Smooth muscle cell (in vitro differentiated cells): ENCODE measurements at regions not wholly inside any gene's neighbourhood (a gene's known extent, or its start where the extent isn't known, plus 50 kb on each side); places are given as distances from the start of the nearest gene placed in this dataset.

Experiments used
- DNase-seq: peaks from one replicate; lab custom pipeline; 2025; ENCODE audit not compliant: unreplicated experiment; lab: John Stamatoyannopoulos, UW
- H2AFZ ChIP-seq: fragments of 200-600 bp; sonication (generic); 2 replicates; pipeline ENCODE4 v1.6.0; 2016; ENCODE audit warnings: antibody characterized with exemption, low read depth, mild to moderate bottlenecking
- H3F3A ChIP-seq: fragments of 200-600 bp; sonication (generic); 2 replicates; pipeline ENCODE4 v1.6.0; 2017; ENCODE audit warnings: antibody characterized with exemption, low read depth
- H3K27ac ChIP-seq: fragments of 200-600 bp; sonication (generic); 2 replicates; pipeline ENCODE4 v1.5.1; 2016; ENCODE audit warnings: low read depth, mild to moderate bottlenecking
- H3K27me3 ChIP-seq: fragments of 200-600 bp; sonication (generic); 2 replicates; pipeline ENCODE4 v1.6.1; 2016; ENCODE audit warnings: low read depth, mild to moderate bottlenecking
- H3K36me3 ChIP-seq: fragments of 200-600 bp; sonication (generic); 2 replicates; pipeline ENCODE4 v1.5.1; 2016; ENCODE audit warnings: low read depth
- H3K4me1 ChIP-seq: fragments of 200-600 bp; sonication (generic); 2 replicates; pipeline ENCODE4 v1.5.1; 2016; ENCODE audit warnings: low read depth
- H3K4me2 ChIP-seq: fragments of 200-600 bp; sonication (generic); 2 replicates; pipeline ENCODE4 v1.6.0; 2016; ENCODE audit warnings: mild to moderate bottlenecking
- H3K4me3 ChIP-seq: fragments of 200-600 bp; sonication (generic); 2 replicates; pipeline ENCODE4 v1.5.1; 2016; ENCODE audit warnings: mild to moderate bottlenecking
- H3K79me2 ChIP-seq: fragments of 200-600 bp; sonication (generic); 2 replicates; pipeline ENCODE4 v1.6.0; 2016; ENCODE audit warnings: low read depth, mild to moderate bottlenecking
- H3K9ac ChIP-seq: fragments of 200-600 bp; sonication (generic); 2 replicates; pipeline ENCODE4 v1.6.0; 2016; ENCODE audit warnings: low read depth
- H3K9me3 ChIP-seq: fragments of 200-600 bp; sonication (generic); replicated peaks from 2 replicates; pipeline ENCODE4 v1.5.1; 2016; ENCODE audit warnings: low read depth
- H4K20me1 ChIP-seq: fragments of 200-600 bp; sonication (generic); 2 replicates; pipeline ENCODE4 v1.6.0; 2016; ENCODE audit warnings: low read depth
- WGBS: methylation state at CpG from one replicate; pipeline ENCODE4 v1.1.7; 2016; ENCODE audit warnings: low lambda C conversion rate; 5-methylcytosine and 5-hydroxymethylcytosine counted together
- TF ChIP-seq, protein P1 (sequence below): fragments of 200-600 bp; sonication (generic); IDR thresholded peaks from 2 replicates; pipeline ENCODE4 v1.5.1; 2017; ENCODE audit warnings: borderline replicate concordance, mild to moderate bottlenecking, antibody characterized with exemption; ENCODE audit not compliant: insufficient read depth, poor library complexity, severe bottlenecking

GRCh38 chr18:51361130-51361860 lies 163.8 kb upstream of the MEX3C start:
- Histone ChIP-seq H3K27ac (peak overlapping the region; percentile 67), H3K79me2 (no peaks in the 10 kb centered on the region), H3K36me3 (no peaks in the 10 kb centered on the region), H3K4me3 (no peak overlapping the region), H4K20me1 (no peaks in the 10 kb centered on the region), H3K4me2 (peak overlapping the region; percentile 19), H3K9me3 (no peaks in the 10 kb centered on the region), H3K27me3 (no peaks in the 10 kb centered on the region), H2AFZ (no peak overlapping the region), H3K4me1 (peaks cover 7% of the 10 kb centered on the region), H3K9ac (no peak overlapping the region), H3F3A (peaks cover 5% of the 10 kb centered on the region)
- no peak for DNase-seq
- TF ChIP-seq, protein P1, sequence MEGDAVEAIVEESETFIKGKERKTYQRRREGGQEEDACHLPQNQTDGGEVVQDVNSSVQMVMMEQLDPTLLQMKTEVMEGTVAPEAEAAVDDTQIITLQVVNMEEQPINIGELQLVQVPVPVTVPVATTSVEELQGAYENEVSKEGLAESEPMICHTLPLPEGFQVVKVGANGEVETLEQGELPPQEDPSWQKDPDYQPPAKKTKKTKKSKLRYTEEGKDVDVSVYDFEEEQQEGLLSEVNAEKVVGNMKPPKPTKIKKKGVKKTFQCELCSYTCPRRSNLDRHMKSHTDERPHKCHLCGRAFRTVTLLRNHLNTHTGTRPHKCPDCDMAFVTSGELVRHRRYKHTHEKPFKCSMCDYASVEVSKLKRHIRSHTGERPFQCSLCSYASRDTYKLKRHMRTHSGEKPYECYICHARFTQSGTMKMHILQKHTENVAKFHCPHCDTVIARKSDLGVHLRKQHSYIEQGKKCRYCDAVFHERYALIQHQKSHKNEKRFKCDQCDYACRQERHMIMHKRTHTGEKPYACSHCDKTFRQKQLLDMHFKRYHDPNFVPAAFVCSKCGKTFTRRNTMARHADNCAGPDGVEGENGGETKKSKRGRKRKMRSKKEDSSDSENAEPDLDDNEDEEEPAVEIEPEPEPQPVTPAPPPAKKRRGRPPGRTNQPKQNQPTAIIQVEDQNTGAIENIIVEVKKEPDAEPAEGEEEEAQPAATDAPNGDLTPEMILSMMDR: no peak
- WGBS: 57% methylated on average over 6 of the region's 6 CpGs

DNA sequence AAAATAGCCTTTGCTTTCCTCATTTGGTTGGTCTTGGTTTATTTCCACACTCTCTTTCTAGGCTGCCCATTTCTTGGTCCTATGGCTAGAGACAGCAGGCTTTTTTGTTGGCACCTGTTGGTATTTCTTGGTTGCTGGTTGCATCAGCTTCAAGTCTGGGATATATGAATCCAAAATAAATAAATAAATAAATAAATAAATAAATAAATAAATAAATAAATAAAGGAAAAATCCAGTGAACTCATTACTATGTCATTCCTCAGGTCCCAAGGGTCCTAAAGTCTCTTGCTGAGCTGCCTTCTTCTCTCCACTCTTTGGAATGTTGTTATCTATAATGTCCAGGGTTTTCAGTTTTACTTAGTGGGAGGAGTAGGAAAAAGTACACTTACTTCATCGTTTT lies 165.9 kb upstream of the MEX3C start:
- peaks cover 7% of the 10 kb centered on the region for H3K4me1 ChIP-seq
- H3K79me2 ChIP-seq: no peaks in the 10 kb centered on the region
- H3K4me3 ChIP-seq: no peak overlapping the region
- no peaks in the 10 kb centered on the region for H3K27me3 ChIP-seq
- H3K36me3 ChIP-seq: no peaks in the 10 kb centered on the region
- no peak overlapping the region for H3K4me2 ChIP-seq
- H3K9ac ChIP-seq: no peak overlapping the region
- no peak for DNase-seq
- H2AFZ ChIP-seq: no peak overlapping the region
- H3K27ac ChIP-seq: no peak overlapping the region
- TF ChIP-seq, protein P1: no peak
- H4K20me1 ChIP-seq: no peaks in the 10 kb centered on the region
- 45% methylated on average over 1 of the region's 1 CpG for WGBS
- peaks cover 5% of the 10 kb centered on the region for H3F3A ChIP-seq
- no peaks in the 10 kb centered on the region for H3K9me3 ChIP-seq

DNA sequence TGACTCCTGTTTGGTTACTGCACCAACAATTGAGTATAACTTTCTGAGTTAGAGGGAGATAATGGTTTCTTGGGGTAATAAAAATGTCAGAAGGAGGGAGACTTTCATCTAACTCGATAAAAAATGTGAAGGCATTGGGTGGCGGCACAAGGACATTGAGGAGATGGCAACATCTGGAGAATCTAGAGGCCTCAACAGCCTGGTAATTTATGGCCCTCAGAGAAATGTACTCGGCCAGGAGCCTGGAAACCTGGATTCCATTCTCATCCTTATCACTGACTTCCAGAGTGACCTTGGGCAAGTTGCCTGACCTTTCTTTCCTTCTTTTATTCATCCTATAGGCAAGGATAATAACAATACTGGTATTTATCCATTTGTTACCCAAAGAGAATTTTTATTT lies 173.5 kb upstream of the MEX3C start:
- Histone ChIP-seq H3K4me1 (no peaks in the 10 kb centered on the region), H3K4me2 (no peak overlapping the region), H3K27ac (no peak overlapping the region), H3K9me3 (no peaks in the 10 kb centered on the region), H3F3A (no peaks in the 10 kb centered on the region), H2AFZ (no peak overlapping the region), H4K20me1 (no peaks in the 10 kb centered on the region), H3K4me3 (no peak overlapping the region), H3K27me3 (no peaks in the 10 kb centered on the region), H3K79me2 (no peaks in the 10 kb centered on the region), H3K9ac (no peak overlapping the region), H3K36me3 (no peaks in the 10 kb centered on the region)
- DNase-seq: no peak
- TF ChIP-seq, protein P1: no peak
- 79% methylated on average over 3 of the region's 3 CpGs for WGBS

DNA sequence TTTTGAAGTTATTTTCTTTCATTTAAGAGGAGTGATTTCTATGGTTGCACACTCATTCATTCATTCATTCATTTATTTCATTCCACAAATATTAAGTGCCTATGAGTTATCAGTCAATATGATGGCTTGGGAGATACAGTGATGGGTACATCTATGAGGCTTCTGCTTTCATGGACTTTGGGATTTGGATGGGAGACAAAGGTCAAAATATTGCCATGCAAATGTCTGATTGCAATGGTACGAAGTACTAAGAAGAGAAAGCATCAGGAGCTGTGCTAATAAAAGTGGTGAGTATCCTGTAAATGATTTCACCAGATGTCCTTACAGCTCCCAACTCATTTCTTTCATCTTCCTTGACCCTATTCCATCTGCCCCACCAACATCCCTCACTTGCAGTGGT lies 174.4 kb upstream of the MEX3C start:
- WGBS: 100% methylated on average over 1 of the region's 1 CpG
- H3K27me3 ChIP-seq: no peaks in the 10 kb centered on the region
- TF ChIP-seq, protein P1: no peak

More for the DNA sequence above, 174.4 kb upstream of the MEX3C start:
- no peaks in the 10 kb centered on the region for H3K9me3 ChIP-seq
- H3K4me3 ChIP-seq: no peak overlapping the region
- H3F3A ChIP-seq: no peaks in the 10 kb centered on the region
- H3K79me2 ChIP-seq: no peaks in the 10 kb centered on the region
- H3K27ac ChIP-seq: no peak overlapping the region
- H3K4me2 ChIP-seq: no peak overlapping the region
- no peak for DNase-seq
- no peaks in the 10 kb centered on the region for H4K20me1 ChIP-seq
- H3K4me1 ChIP-seq: no peaks in the 10 kb centered on the region
- no peak overlapping the region for H2AFZ ChIP-seq
- H3K36me3 ChIP-seq: no peaks in the 10 kb centered on the region
- no peak overlapping the region for H3K9ac ChIP-seq
